OCI-LY1 (cell line): ENCODE measurements at regions not wholly inside any gene's neighbourhood (a gene's known extent, or its start where the extent isn't known, plus 50 kb on each side); places are given as distances from the start of the nearest gene placed in this dataset.
"Not testable (repeated sequence)": the region's sequence is repeated elsewhere in the genome, so short reads cannot be mapped to it uniquely, and the experiment has no call there.

ENCODE experiments used
- H2AFZ ChIP-seq: fragments of 200-600 bp; sonication (generic), shearing (Covaris generic); 2 replicates; pipeline ENCODE4 v1.6.0; 2014; ENCODE audit warnings: antibody characterized with exemption, mild to moderate bottlenecking, low read length
- H3F3A ChIP-seq: fragments of 200-600 bp; sonication (generic), shearing (Covaris generic); 2 replicates; pipeline ENCODE4 v1.6.0; 2014; ENCODE audit warnings: mild to moderate bottlenecking, antibody characterized with exemption, low read length, moderate library complexity; ENCODE audit not compliant: insufficient read depth
- H3K27ac ChIP-seq: fragments of 200-600 bp; sonication (generic); 2 replicates; pipeline ENCODE4 v1.5.1; 2014; ENCODE audit warnings: low read length, mixed run types, mild to moderate bottlenecking, low read depth; ENCODE audit not compliant: poor library complexity, severe bottlenecking
- H3K27me3 ChIP-seq: fragments of 200-600 bp; sonication (generic); 2 replicates; pipeline ENCODE4 v1.6.0; 2014; ENCODE audit warnings: antibody characterized with exemption, mild to moderate bottlenecking, low read length, moderate library complexity; ENCODE audit not compliant: insufficient read depth
- H3K36me3 ChIP-seq: fragments of 200-600 bp; sonication (generic); 2 replicates; pipeline ENCODE4 v1.6.1; 2014; ENCODE audit warnings: mild to moderate bottlenecking, antibody characterized with exemption, low read length, moderate library complexity, mixed read lengths; ENCODE audit not compliant: insufficient read depth
- H3K4me1 ChIP-seq: fragments of 200-600 bp; sonication (generic); 2 replicates; pipeline ENCODE4 v1.5.1; 2014; ENCODE audit warnings: mild to moderate bottlenecking, low read length, moderate library complexity; ENCODE audit not compliant: insufficient read depth, severe bottlenecking
- H3K4me2 ChIP-seq: fragments of 200-600 bp; sonication (generic), shearing (Covaris generic); 2 replicates; pipeline ENCODE4 v1.6.1; 2014; ENCODE audit warnings: low read length
- H3K4me3 ChIP-seq: fragments of 200-600 bp; sonication (generic); 2 replicates; pipeline ENCODE4 v1.5.1; 2014; ENCODE audit warnings: low read length, low read depth, mild to moderate bottlenecking, mixed read lengths; ENCODE audit not compliant: poor library complexity, severe bottlenecking
- H3K79me2 ChIP-seq: fragments of 200-600 bp; shearing (Covaris generic); 2 replicates; pipeline ENCODE4 v1.6.1; 2016; ENCODE audit warnings: mixed run types, low read length, mixed read lengths; ENCODE audit not compliant: insufficient read depth
- H3K9ac ChIP-seq: fragments of 200-600 bp; sonication (generic), shearing (Covaris generic); 2 replicates; pipeline ENCODE4 v1.6.1; 2014; ENCODE audit warnings: mild to moderate bottlenecking, low read length, mixed read lengths
- H3K9me2 ChIP-seq: fragments of 200-600 bp; sonication (generic), shearing (Covaris generic); 2 replicates; pipeline ENCODE4 v1.6.1; 2014; ENCODE audit warnings: low read depth, mild to moderate bottlenecking, low read length, mixed read lengths
- H3K9me3 ChIP-seq: fragments of 200-600 bp; shearing (Covaris generic); 2 replicates; pipeline ENCODE4 v1.6.1; 2014; ENCODE audit warnings: low read length, mixed read lengths
- H4K20me1 ChIP-seq: fragments of 200-600 bp; sonication (generic), shearing (Covaris generic); 2 replicates; pipeline ENCODE4 v1.6.0; 2016; ENCODE audit warnings: mild to moderate bottlenecking, low read length; ENCODE audit not compliant: insufficient read depth
- CTCF ChIP-seq: fragments of 200-600 bp; sonication (generic), shearing (Covaris generic); IDR thresholded peaks from 2 replicates; pipeline ENCODE4 v1.5.1; 2017; ENCODE audit warnings: mild to moderate bottlenecking, antibody characterized with exemption, low read length, moderate library complexity, mixed read lengths
- EZH2 ChIP-seq: fragments of 200-600 bp; sonication (generic), shearing (Covaris generic); IDR thresholded peaks from 2 replicates; pipeline ENCODE4 v1.8.0; 2017; ENCODE audit warnings: borderline replicate concordance, mixed run types, mild to moderate bottlenecking, antibody characterized with exemption, low read length, moderate library complexity, mixed read lengths

GRCh38 chr5:85549836-85550599, 1067.7 kb upstream of the COX7C start:
- H3K9me2 ChIP-seq = no peaks in the 10 kb centered on the region
- H3K9me3 ChIP-seq = no peaks in the 10 kb centered on the region
- H3K9ac ChIP-seq = no peak overlapping the region
- no peak overlapping the region for H3K4me3 ChIP-seq
- H3K79me2 ChIP-seq = no peaks in the 10 kb centered on the region
- no peaks in the 10 kb centered on the region for H4K20me1 ChIP-seq
- no peaks in the 10 kb centered on the region for H3K4me1 ChIP-seq
- no peaks in the 10 kb centered on the region for H3K36me3 ChIP-seq
- TF ChIP-seq EZH2 = no peak
- no peak for TF ChIP-seq CTCF
- no peak overlapping the region for H3K4me2 ChIP-seq
- no peaks in the 10 kb centered on the region for H3K27me3 ChIP-seq
- H3K27ac ChIP-seq = no peak overlapping the region
- no peak overlapping the region for H2AFZ ChIP-seq
- no peaks in the 10 kb centered on the region for H3F3A ChIP-seq

- Histone ChIP-seq H3K9me2 (no peaks in the 10 kb centered on the region), H3F3A (no peaks in the 10 kb centered on the region), H2AFZ (no peak overlapping the region), H3K4me2 (no peak overlapping the region), H3K4me3 (no peak overlapping the region), H3K9ac (no peak overlapping the region), H3K27me3 (no peaks in the 10 kb centered on the region), H3K4me1 (no peaks in the 10 kb centered on the region), H3K36me3 (no peaks in the 10 kb centered on the region), H3K79me2 (no peaks in the 10 kb centered on the region), H3K27ac (no peak overlapping the region), H3K9me3 (no peaks in the 10 kb centered on the region), H4K20me1 (no peaks in the 10 kb centered on the region)
- TF ChIP-seq EZH2 = no peak
Measured at GRCh38 chr5:85556464-85556863, 1061.3 kb upstream of the COX7C start.

GRCh38 chr5:85576666-85577065, 1041.1 kb upstream of the COX7C start:
- Histone ChIP-seq H3K9ac (no peak overlapping the region), H3F3A (no peaks in the 10 kb centered on the region), H4K20me1 (no peaks in the 10 kb centered on the region), H3K36me3 (no peaks in the 10 kb centered on the region), H2AFZ (no peak overlapping the region), H3K4me1 (no peaks in the 10 kb centered on the region), H3K9me3 (no peaks in the 10 kb centered on the region), H3K27ac (no peak overlapping the region), H3K4me2 (no peak overlapping the region), H3K4me3 (no peak overlapping the region), H3K27me3 (no peaks in the 10 kb centered on the region), H3K79me2 (no peaks in the 10 kb centered on the region), H3K9me2 (no peaks in the 10 kb centered on the region)
- no peak for TF ChIP-seq EZH2
- no peak for TF ChIP-seq CTCF

- not testable (repeated sequence) for H3K27me3 ChIP-seq, H3K27ac ChIP-seq, H3K79me2 ChIP-seq, H3K9me2 ChIP-seq, H3K4me1 ChIP-seq, H3K9ac ChIP-seq, H3K4me2 ChIP-seq, H4K20me1 ChIP-seq, H3K4me3 ChIP-seq, H3K36me3 ChIP-seq, H2AFZ ChIP-seq, H3F3A ChIP-seq, H3K9me3 ChIP-seq
Measured at GRCh38 chr5:85587806-85588205, 1029.9 kb upstream of the COX7C start.

GRCh38 chr5:85588268-85588667, 1029.5 kb upstream of the COX7C start:
- not testable (repeated sequence) for H2AFZ ChIP-seq, H3K4me1 ChIP-seq, H4K20me1 ChIP-seq, H3K9me2 ChIP-seq, H3K79me2 ChIP-seq, H3K27ac ChIP-seq, H3K4me2 ChIP-seq, H3K36me3 ChIP-seq, H3K9me3 ChIP-seq, H3F3A ChIP-seq, H3K9ac ChIP-seq, H3K4me3 ChIP-seq, H3K27me3 ChIP-seq
